ENCODE measurements at regions not wholly inside any gene's neighbourhood (a gene's known extent, or its start where the extent isn't known, plus 50 kb on each side); places are given as distances from the start of the nearest gene placed in this dataset.

DNA sequence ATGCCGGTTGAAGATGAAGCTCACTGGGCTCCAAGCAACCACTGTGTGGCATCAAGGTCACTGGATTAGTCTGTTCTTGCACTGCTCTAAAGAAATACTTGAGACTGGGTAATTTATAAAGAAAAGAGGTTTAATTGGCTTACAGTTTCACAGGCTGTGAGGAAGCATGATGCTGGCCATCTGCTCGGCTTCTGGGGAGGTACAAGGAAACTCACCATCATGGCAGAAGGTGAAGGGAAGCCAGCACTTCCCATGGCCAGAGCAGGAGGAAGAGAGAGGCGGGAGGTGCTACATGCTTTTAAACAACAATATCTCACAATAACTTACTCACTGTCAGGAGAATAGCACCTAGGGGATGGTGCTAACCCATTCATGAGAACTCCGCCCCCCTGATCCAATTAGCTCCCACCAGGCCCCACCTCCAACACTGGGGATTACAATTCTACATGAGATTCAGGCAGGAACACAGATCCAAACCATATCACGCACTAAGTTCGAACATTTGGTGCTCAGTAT is 109.7 kb upstream of the MGAT5 start:
- TF ChIP-seq MXI1 (conservative IDR thresholded peaks at IDR 0.05; ENCODE audit: poor library complexity, severe bottlenecking) (no peak), RAD21 (conservative IDR thresholded peaks at IDR 0.05) (no peak), EZH2 (IDR thresholded peaks at IDR 0.05; ENCODE audit: borderline replicate concordance, insufficient read depth, low read length, poor library complexity, severe bottlenecking) (no peak), TAF1 (IDR thresholded peaks at IDR 0.05; ENCODE audit: low read depth) (no peak), POLR2AphosphoS5 (IDR thresholded peaks at IDR 0.05) (no peak), SMC3 (conservative IDR thresholded peaks at IDR 0.05; ENCODE audit: poor library complexity) (no peak), EP300 (conservative IDR thresholded peaks at IDR 0.05; ENCODE audit: poor library complexity, severe bottlenecking) (no peak)
- TF ChIP-seq, protein P1, sequence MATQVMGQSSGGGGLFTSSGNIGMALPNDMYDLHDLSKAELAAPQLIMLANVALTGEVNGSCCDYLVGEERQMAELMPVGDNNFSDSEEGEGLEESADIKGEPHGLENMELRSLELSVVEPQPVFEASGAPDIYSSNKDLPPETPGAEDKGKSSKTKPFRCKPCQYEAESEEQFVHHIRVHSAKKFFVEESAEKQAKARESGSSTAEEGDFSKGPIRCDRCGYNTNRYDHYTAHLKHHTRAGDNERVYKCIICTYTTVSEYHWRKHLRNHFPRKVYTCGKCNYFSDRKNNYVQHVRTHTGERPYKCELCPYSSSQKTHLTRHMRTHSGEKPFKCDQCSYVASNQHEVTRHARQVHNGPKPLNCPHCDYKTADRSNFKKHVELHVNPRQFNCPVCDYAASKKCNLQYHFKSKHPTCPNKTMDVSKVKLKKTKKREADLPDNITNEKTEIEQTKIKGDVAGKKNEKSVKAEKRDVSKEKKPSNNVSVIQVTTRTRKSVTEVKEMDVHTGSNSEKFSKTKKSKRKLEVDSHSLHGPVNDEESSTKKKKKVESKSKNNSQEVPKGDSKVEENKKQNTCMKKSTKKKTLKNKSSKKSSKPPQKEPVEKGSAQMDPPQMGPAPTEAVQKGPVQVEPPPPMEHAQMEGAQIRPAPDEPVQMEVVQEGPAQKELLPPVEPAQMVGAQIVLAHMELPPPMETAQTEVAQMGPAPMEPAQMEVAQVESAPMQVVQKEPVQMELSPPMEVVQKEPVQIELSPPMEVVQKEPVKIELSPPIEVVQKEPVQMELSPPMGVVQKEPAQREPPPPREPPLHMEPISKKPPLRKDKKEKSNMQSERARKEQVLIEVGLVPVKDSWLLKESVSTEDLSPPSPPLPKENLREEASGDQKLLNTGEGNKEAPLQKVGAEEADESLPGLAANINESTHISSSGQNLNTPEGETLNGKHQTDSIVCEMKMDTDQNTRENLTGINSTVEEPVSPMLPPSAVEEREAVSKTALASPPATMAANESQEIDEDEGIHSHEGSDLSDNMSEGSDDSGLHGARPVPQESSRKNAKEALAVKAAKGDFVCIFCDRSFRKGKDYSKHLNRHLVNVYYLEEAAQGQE (IDR thresholded peaks at IDR 0.05; ENCODE audit: borderline replicate concordance): no peak
- TF ChIP-seq, protein P2, sequence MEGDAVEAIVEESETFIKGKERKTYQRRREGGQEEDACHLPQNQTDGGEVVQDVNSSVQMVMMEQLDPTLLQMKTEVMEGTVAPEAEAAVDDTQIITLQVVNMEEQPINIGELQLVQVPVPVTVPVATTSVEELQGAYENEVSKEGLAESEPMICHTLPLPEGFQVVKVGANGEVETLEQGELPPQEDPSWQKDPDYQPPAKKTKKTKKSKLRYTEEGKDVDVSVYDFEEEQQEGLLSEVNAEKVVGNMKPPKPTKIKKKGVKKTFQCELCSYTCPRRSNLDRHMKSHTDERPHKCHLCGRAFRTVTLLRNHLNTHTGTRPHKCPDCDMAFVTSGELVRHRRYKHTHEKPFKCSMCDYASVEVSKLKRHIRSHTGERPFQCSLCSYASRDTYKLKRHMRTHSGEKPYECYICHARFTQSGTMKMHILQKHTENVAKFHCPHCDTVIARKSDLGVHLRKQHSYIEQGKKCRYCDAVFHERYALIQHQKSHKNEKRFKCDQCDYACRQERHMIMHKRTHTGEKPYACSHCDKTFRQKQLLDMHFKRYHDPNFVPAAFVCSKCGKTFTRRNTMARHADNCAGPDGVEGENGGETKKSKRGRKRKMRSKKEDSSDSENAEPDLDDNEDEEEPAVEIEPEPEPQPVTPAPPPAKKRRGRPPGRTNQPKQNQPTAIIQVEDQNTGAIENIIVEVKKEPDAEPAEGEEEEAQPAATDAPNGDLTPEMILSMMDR (IDR thresholded peaks at IDR 0.05; ENCODE audit: poor library complexity, severe bottlenecking): no peak
- no peak overlapping the region for H3K4me3 ChIP-seq (ENCODE audit: low read length)
- H3K9me3 ChIP-seq (ENCODE audit: low read length): no peaks in the 10 kb centered on the region
- no peak overlapping the region for H2AFZ ChIP-seq (ENCODE audit: low read depth, low read length)
- no peaks in the 10 kb centered on the region for H4K20me1 ChIP-seq (ENCODE audit: insufficient read depth)
- no peak overlapping the region for H3K27ac ChIP-seq (ENCODE audit: low read length)
- no peak overlapping the region for H3K9ac ChIP-seq (ENCODE audit: low read length)
- no peaks in the 10 kb centered on the region for H3K36me3 ChIP-seq (ENCODE audit: insufficient read depth, low read length)
- no peaks in the 10 kb centered on the region for H3K9me2 ChIP-seq (ENCODE audit: insufficient read depth, low read length)
- H3K79me2 ChIP-seq (replicated peaks; ENCODE audit: insufficient read depth, low read length): peaks cover 3% of the 10 kb centered on the region
- no peaks in the 10 kb centered on the region for H3F3A ChIP-seq (ENCODE audit: insufficient read depth, low read length, poor library complexity, severe bottlenecking)
- no peaks in the 10 kb centered on the region for H3K27me3 ChIP-seq (ENCODE audit: insufficient read depth, low read depth, low read length)
- H3K4me2 ChIP-seq (ENCODE audit: low read length): no peak overlapping the region

DNA sequence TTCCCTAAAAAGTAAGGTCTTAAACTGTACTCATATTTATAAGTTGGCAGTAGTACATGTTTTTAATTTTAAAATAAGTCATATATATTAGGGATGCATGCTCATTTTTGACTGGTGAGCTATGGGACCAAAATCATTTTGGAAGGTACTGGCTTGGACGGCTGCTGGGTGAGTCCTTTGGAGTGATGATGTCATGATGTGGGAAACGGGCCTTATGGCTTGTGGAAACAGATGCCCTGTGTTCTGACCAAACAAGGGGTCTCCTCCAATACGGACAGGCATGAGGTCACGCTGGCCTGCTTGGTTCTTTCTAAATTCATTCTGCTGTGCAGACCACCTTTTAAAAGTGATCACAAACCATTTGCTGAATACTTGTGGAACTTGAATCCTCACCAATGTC is 109.2 kb upstream of the MGAT5 start:
- H3F3A ChIP-seq (ENCODE audit: insufficient read depth, low read length, poor library complexity, severe bottlenecking): no peaks in the 10 kb centered on the region
- no peak overlapping the region for H3K4me2 ChIP-seq (ENCODE audit: low read length)
- no peaks in the 10 kb centered on the region for H3K9me3 ChIP-seq (ENCODE audit: low read length)
- no peak overlapping the region for H2AFZ ChIP-seq (ENCODE audit: low read depth, low read length)
- H3K4me3 ChIP-seq (ENCODE audit: low read length): no peak overlapping the region
- H3K27me3 ChIP-seq (ENCODE audit: insufficient read depth, low read depth, low read length): no peaks in the 10 kb centered on the region
- no peak overlapping the region for H3K27ac ChIP-seq (ENCODE audit: low read length)
- TF ChIP-seq TAF1 (IDR thresholded peaks at IDR 0.05; ENCODE audit: low read depth) (no peak), SMC3 (conservative IDR thresholded peaks at IDR 0.05; ENCODE audit: poor library complexity) (no peak), RAD21 (conservative IDR thresholded peaks at IDR 0.05) (no peak), EP300 (conservative IDR thresholded peaks at IDR 0.05; ENCODE audit: poor library complexity, severe bottlenecking) (no peak), EZH2 (IDR thresholded peaks at IDR 0.05; ENCODE audit: borderline replicate concordance, insufficient read depth, low read length, poor library complexity, severe bottlenecking) (no peak), POLR2AphosphoS5 (IDR thresholded peaks at IDR 0.05) (no peak), MXI1 (conservative IDR thresholded peaks at IDR 0.05; ENCODE audit: poor library complexity, severe bottlenecking) (no peak)
- TF ChIP-seq, protein P1 (IDR thresholded peaks at IDR 0.05; ENCODE audit: borderline replicate concordance): no peak
- TF ChIP-seq, protein P2 (IDR thresholded peaks at IDR 0.05; ENCODE audit: poor library complexity, severe bottlenecking): no peak
- H3K9me2 ChIP-seq (ENCODE audit: insufficient read depth, low read length): no peaks in the 10 kb centered on the region
- H4K20me1 ChIP-seq (ENCODE audit: insufficient read depth): no peaks in the 10 kb centered on the region
- peaks cover 3% of the 10 kb centered on the region for H3K79me2 ChIP-seq (replicated peaks; ENCODE audit: insufficient read depth, low read length)
- H3K9ac ChIP-seq (ENCODE audit: low read length): no peak overlapping the region
- no peaks in the 10 kb centered on the region for H3K36me3 ChIP-seq (ENCODE audit: insufficient read depth, low read length)
